Liver (tissue), 3 donors: ENCODE measurements at regions not wholly inside any gene's neighbourhood (a gene's known extent, or its start where the extent isn't known, plus 50 kb on each side); places are given as distances from the start of the nearest gene placed in this dataset.
A peak's percentile ranks its signal among the peaks of the same experiment; 100 is the strongest.

Experiments used
- CTCF ChIP-seq: fragments of 150-350 bp; IDR thresholded peaks from 2 replicates; pipeline ENCODE4 v1.5.1; 2017; ENCODE audit warnings: improper control_type of control experiment, low read depth, low read length; ENCODE audit not compliant: missing input control
- JUND ChIP-seq, 2 donors: IDR thresholded peaks; 2 replicates each; pipeline ENCODE4 v1.6.1; 2016; ENCODE audit warnings: antibody characterized with exemption in 2 of 2
- TAF1 ChIP-seq: conservative IDR thresholded peaks from 2 replicates; pipeline ENCODE4 v1.6.1; 2016; ENCODE audit warnings: antibody characterized with exemption, mild to moderate bottlenecking
- YY1 ChIP-seq: IDR thresholded peaks from 2 replicates; pipeline ENCODE4 v1.6.1; 2016; ENCODE audit warnings: antibody characterized with exemption, mild to moderate bottlenecking
- donor health status: healthy.
- donor health status: healthy.

GRCh38 chr6:134502614-134503549 is 185.0 kb upstream of the SGK1 start:
- peak; percentile 61 for TF ChIP-seq YY1
- TF ChIP-seq CTCF = no peak
- peak; percentile 43 to 70 for TF ChIP-seq JUND (IDR thresholded peaks at IDR 0.05)
- TF ChIP-seq TAF1 = no peak
